ENCODE measurements at regions not wholly inside any gene's neighbourhood (a gene's known extent, or its start where the extent isn't known, plus 50 kb on each side); places are given as distances from the start of the nearest gene placed in this dataset.

DNA sequence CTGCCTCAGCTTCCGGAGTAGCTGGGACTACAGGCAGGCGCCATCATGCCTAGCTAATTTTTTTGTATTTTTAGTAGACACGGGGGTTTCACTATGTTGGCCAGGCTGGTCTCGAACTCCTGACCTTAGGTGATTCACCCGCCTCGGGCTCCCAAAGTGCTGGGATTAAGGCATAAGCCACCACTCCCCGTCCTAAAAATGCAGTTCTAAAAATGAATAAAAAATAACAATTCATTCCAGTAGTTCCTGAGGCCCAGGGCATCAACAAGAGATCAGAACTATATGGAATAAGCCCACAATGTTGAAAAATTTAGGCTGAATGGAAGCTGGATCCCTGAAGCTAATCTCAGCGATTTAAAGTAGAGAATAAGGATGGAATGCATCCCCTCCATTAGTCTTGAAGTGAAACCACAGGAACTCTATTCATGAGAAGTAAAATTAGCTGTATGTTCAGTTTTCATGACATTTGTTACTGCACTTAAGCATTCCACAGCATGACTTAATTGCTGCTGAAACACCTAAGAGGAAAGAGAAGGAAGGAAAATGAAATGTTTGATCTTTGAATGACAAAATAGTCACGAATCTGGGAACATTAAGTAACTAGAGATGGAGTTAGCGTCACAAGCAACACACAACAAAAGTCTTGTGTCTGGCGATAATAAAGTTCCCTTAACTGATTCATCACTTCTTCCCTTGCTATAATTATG lies 80.4 kb upstream of the RIPOR2 start:
- intact Hi-C loops (cut with micrococcal nuclease): loop anchor here (5.0 kb wide), 2 partner anchors 36 to 294 kb away; no protein-coding TSS in a partner anchor
- Mint-ChIP-seq H3K4me1 (peaks cover 55% of the 10 kb centered on the region), H3K27ac (peak overlapping the region; percentile 72), H3K27me3 (no peaks in the 10 kb centered on the region), H3K4me3 (peak overlapping the region; percentile 27), H3K9me3 (ENCODE audit: insufficient read depth) (no peaks in the 10 kb centered on the region)
- Histone ChIP-seq H4K20me1 (ENCODE audit: control insufficient read depth, insufficient read depth, low read length, poor library complexity, severe bottlenecking) (no peaks in the 10 kb centered on the region), H3K36me3 (replicated peaks in 1 of 2; ENCODE audit: control extremely low read depth in 1 of 2, control insufficient read depth in 1 of 2, extremely low read depth in 1 of 2, insufficient read depth in 2 of 2, low read length in 1 of 2) (no peaks in the 10 kb centered on the region), H3K4me1 (ENCODE audit: control insufficient read depth in 2 of 2, insufficient read depth in 2 of 2, low read length in 2 of 2) (peaks cover 46 to 54% of the 10 kb centered on the region in 2 donors), H3K27me3 (replicated peaks in 1 of 4; ENCODE audit: control extremely low read depth in 1 of 4, control insufficient read depth in 3 of 4, insufficient read depth in 4 of 4, low read length in 3 of 4) (no peaks in the 10 kb centered on the region), H2AFZ (ENCODE audit: insufficient read depth, low read depth, low read length, poor library complexity, severe bottlenecking) (no peak overlapping the region), H3K4me3 (ENCODE audit: control extremely low read depth in 1 of 5, extremely low read depth in 1 of 5, insufficient read depth in 1 of 5, low read depth in 2 of 5, low read length in 4 of 5) (no peak overlapping the region), H3K9ac (ENCODE audit: low read length) (no peak overlapping the region), H3K9me3 (ENCODE audit: control extremely low read depth in 1 of 3, control insufficient read depth in 2 of 3, insufficient read depth in 1 of 3, low read length in 2 of 3) (no peaks in the 10 kb centered on the region), H3K27ac (ENCODE audit: low read length in 2 of 2) (peak overlapping the region; percentile 46 to 86), H3K79me2 (ENCODE audit: control insufficient read depth, insufficient read depth, low read length) (peaks cover 93% of the 10 kb centered on the region), H3K4me2 (replicated peaks; ENCODE audit: low read depth, low read length, poor library complexity, severe bottlenecking) (peak overlapping the region; percentile 13)
- TF ChIP-seq, protein P1, sequence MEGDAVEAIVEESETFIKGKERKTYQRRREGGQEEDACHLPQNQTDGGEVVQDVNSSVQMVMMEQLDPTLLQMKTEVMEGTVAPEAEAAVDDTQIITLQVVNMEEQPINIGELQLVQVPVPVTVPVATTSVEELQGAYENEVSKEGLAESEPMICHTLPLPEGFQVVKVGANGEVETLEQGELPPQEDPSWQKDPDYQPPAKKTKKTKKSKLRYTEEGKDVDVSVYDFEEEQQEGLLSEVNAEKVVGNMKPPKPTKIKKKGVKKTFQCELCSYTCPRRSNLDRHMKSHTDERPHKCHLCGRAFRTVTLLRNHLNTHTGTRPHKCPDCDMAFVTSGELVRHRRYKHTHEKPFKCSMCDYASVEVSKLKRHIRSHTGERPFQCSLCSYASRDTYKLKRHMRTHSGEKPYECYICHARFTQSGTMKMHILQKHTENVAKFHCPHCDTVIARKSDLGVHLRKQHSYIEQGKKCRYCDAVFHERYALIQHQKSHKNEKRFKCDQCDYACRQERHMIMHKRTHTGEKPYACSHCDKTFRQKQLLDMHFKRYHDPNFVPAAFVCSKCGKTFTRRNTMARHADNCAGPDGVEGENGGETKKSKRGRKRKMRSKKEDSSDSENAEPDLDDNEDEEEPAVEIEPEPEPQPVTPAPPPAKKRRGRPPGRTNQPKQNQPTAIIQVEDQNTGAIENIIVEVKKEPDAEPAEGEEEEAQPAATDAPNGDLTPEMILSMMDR (IDR thresholded peaks at IDR 0.05): no peak
- no peak for TF ChIP-seq EZH2 (IDR thresholded peaks at IDR 0.05; ENCODE audit: borderline replicate concordance, insufficient read depth, low read depth, low read length, poor library complexity, severe bottlenecking)
- 90% methylated on average over 2 of the region's 11 CpGs for WGBS (ENCODE audit: insufficient coverage)
- DNase-seq: no peak
- ATAC-seq (ENCODE audit: low read depth): no peak
- ChIA-PET CTCF (interaction anchor here (0.8 to 10.5 kb wide), 8 partner anchors 10 to 435 kb away, joined by 3 to 216 read pairs (median 56); partner anchors contain the start of gene RIPOR2), POLR2A (interaction anchor here (0.9 to 2.6 kb wide), 4 partner anchors 81 to 159 kb away, joined by 3 to 19 read pairs (median 4); partner anchors contain the start of gene RIPOR2)

DNA sequence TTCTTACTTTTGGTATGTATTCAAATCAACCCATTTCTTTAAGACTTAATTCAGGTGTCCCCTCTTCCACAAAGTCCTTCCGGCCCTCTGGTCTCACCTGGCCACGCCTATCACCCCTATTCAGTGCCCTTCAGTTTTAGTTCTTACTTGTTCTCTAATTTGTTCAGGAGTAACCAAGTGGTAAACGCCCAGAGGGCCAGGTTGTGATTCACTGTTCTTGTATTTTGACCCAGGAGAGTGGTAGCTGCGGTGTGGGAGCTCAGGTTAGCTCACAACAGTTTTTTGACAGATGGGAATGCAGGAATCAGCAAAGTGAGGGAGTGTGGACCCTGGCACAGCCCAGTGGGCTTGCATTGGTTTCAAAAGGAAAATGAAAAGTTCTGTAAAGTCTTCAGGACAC lies 81.7 kb upstream of the RIPOR2 start:
- H2AFZ ChIP-seq (ENCODE audit: insufficient read depth, low read depth, low read length, poor library complexity, severe bottlenecking): peak overlapping the region; percentile 36
- H3K27ac Mint-ChIP-seq: peak overlapping the region; percentile 72
- no peak for DNase-seq
- ChIA-PET POLR2A (interaction anchor here (1.0 to 2.6 kb wide), 8 partner anchors 19 to 161 kb away, joined by 3 to 19 read pairs (median 5); partner anchors contain the start of gene RIPOR2), CTCF (interaction anchor here (0.6 to 10.5 kb wide), 58 partner anchors 10 to 437 kb away, joined by 3 to 216 read pairs (median 7); partner anchors contain the start of genes ARMH2, C6orf62 and RIPOR2)
- TF ChIP-seq, protein P1 (IDR thresholded peaks at IDR 0.05): no peak
- TF ChIP-seq EZH2 (IDR thresholded peaks at IDR 0.05; ENCODE audit: borderline replicate concordance, insufficient read depth, low read depth, low read length, poor library complexity, severe bottlenecking): no peak
- no peaks in the 10 kb centered on the region for H4K20me1 ChIP-seq (ENCODE audit: control insufficient read depth, insufficient read depth, low read length, poor library complexity, severe bottlenecking)
- H3K27me3 ChIP-seq (replicated peaks in 1 of 4; ENCODE audit: control extremely low read depth in 1 of 4, control insufficient read depth in 3 of 4, insufficient read depth in 4 of 4, low read length in 3 of 4): no peaks in the 10 kb centered on the region
- peak overlapping the region; percentile 48 for H3K4me3 Mint-ChIP-seq
- intact Hi-C loops (cut with micrococcal nuclease): loop anchor here (5.0 kb wide), 2 partner anchors 35 to 295 kb away; no protein-coding TSS in a partner anchor
- no peaks in the 10 kb centered on the region for H3K9me3 Mint-ChIP-seq (ENCODE audit: insufficient read depth)
- H3K9me3 ChIP-seq (ENCODE audit: control extremely low read depth in 1 of 3, control insufficient read depth in 2 of 3, insufficient read depth in 1 of 3, low read length in 2 of 3): no peaks in the 10 kb centered on the region
- peaks cover 50% of the 10 kb centered on the region for H3K4me1 Mint-ChIP-seq
- H3K36me3 ChIP-seq (replicated peaks in 1 of 2; ENCODE audit: control extremely low read depth in 1 of 2, control insufficient read depth in 1 of 2, extremely low read depth in 1 of 2, insufficient read depth in 2 of 2, low read length in 1 of 2): no peaks in the 10 kb centered on the region
- peak overlapping the region; percentile 52 for H3K4me2 ChIP-seq (replicated peaks; ENCODE audit: low read depth, low read length, poor library complexity, severe bottlenecking)
- 81% methylated on average over 2 of the region's 4 CpGs for WGBS (ENCODE audit: insufficient coverage)
- no peaks in the 10 kb centered on the region for H3K27me3 Mint-ChIP-seq
- peaks cover 88% of the 10 kb centered on the region for H3K79me2 ChIP-seq (ENCODE audit: control insufficient read depth, insufficient read depth, low read length)
- peak overlapping the region; percentile 46 to 86 for H3K27ac ChIP-seq (ENCODE audit: low read length in 2 of 2)
- peak; percentile 21 for ATAC-seq (ENCODE audit: low read depth)
- peaks cover 46 to 54% of the 10 kb centered on the region in 2 donors for H3K4me1 ChIP-seq (ENCODE audit: control insufficient read depth in 2 of 2, insufficient read depth in 2 of 2, low read length in 2 of 2)
- peak overlapping the region; percentile 33 for H3K9ac ChIP-seq (ENCODE audit: low read length)
- H3K4me3 ChIP-seq (ENCODE audit: control extremely low read depth in 1 of 5, extremely low read depth in 1 of 5, insufficient read depth in 1 of 5, low read depth in 2 of 5, low read length in 4 of 5): no peak overlapping the region
